Jurkat, Clone E6-1 (cell line): ENCODE measurements at regions not wholly inside any gene's neighbourhood (a gene's known extent, or its start where the extent isn't known, plus 50 kb on each side); places are given as distances from the start of the nearest gene placed in this dataset.
"Not testable (repeated sequence)": the region's sequence is repeated elsewhere in the genome, so short reads cannot be mapped to it uniquely, and the experiment has no call there.

Experiments
- DNase-seq: peaks from one replicate; pipeline ENCODE4 v3.0.0-alpha.2; 2011; ENCODE audit warnings: low read depth, low spot score
- H3K4me3 ChIP-seq: 2 replicates; pipeline ENCODE4 v1.5.1; 2011; ENCODE audit warnings: mild to moderate bottlenecking, low read length, control low read depth, moderate library complexity

DNA sequence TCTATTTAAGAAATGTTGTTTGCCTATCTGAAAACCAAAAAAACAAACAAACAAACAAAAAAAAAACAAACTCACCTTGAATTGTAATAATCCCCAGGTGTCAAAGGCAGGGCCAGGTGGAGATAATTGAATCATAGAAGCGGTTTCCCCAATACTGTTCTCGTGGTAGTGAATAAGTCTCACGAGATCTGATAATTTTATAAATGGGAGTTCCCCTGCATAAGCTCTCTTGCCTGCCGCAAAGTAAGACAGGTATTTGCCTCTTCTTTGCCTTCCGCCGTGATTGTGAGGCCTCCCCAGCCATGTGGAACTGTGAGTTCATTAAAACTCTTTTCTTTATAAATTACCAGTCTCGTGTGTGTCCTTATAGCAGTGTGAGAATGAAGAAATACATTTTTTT lies 1180.7 kb upstream of the CRIM1 start:
- no peak overlapping the region for H3K4me3 ChIP-seq
- DNase-seq: no peak

DNA sequence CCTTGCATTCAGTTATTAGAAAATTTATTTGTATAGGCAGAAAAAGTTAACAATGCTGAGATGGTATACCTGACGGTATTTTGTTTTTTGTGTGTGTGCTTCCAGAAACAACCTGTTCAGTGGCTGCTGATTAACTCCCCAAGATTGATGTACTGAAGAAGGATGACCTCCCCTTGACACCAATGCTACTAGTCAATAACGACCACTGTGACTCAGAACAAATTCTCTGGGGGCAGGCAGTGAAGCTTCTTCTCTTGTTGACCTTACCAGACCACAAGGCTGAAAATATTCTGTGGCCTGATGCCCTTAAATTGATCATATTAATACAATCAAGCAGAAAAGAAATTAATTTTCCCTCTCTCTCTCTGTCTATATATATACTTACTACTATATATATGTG lies 1182.9 kb upstream of the CRIM1 start:
- no peak overlapping the region for H3K4me3 ChIP-seq
- DNase-seq: no peak

DNA sequence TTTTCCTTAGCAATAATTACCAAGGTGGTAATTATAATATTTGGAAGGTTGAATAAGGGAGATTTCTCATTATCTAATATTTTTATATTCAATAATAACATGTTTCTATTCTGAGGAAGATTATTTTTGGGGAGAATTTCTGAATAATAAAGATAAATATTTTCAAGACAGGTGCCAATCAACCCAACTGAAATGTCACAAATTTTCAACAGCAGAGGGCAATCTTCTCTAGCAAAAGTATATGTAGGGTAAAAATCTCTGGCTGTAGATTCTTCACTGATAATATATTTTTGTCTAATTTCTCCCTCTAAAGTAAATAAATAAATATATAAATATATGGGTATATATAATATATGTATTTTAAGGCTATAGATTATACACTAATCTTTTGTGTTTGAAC lies 1187.2 kb upstream of the CRIM1 start:
- DNase-seq: no peak
- H3K4me3 ChIP-seq: no peak overlapping the region

DNA sequence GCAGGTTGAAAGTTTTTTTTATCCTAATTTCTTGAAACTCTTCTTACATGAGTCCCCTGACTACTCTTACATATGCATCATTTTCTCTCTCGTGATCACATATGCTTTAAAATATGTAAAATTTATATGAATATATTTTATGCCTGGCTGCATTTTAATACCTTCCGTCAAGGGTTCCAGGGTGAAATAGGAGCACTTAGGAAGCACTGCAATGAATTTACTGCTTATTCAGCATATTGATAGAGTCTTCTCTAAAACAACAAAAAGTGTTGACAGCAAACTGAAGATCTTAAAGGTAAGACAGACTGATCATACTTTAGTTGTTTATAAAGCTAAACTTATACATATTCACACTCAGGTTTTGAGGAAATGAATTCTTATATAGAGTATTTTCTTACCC lies 1191.6 kb upstream of the CRIM1 start:
- DNase-seq: no peak
- H3K4me3 ChIP-seq: no peak overlapping the region

DNA sequence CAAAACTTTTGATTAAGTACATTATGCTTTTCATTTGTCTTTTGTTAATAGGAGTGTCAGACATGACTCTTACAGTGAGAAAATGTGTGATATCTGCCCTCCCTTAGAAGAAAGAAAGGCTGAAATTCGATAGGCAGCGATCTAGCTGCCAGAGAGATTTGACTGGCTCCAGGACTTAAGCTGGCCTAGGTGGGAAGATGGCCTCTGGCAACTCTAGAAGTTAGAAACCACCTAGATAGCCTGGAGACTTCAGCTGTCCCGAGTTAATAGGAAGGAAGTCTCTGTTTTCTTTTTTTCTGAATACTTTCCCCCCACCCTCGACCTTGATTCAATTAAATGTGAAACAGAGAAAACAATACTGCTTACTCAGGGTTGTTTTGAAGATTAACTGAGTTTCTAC lies 1194.7 kb upstream of the CRIM1 start:
- no peak for DNase-seq
- H3K4me3 ChIP-seq: no peak overlapping the region

DNA sequence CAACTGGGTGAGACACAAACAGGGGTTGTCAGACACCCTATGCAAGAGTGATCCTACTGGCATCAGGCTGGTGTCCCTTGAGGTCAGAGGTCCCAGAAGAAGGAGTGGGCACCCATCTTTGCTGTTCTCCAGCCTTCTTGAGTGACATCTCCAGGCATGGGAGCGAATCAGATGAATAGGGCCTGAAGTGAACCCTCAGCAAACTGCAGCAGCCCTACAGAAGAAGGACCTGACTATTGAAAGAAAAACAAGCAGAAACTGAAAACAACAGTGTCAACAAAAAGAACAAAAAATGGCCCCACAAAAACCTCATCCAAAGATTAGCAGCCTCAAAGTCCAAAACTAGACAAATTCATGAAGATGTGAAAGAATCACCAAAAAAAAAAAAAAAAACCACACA lies 1229.7 kb upstream of the CRIM1 start:
- H3K4me3 ChIP-seq: no peak overlapping the region
- no peak for DNase-seq

DNA sequence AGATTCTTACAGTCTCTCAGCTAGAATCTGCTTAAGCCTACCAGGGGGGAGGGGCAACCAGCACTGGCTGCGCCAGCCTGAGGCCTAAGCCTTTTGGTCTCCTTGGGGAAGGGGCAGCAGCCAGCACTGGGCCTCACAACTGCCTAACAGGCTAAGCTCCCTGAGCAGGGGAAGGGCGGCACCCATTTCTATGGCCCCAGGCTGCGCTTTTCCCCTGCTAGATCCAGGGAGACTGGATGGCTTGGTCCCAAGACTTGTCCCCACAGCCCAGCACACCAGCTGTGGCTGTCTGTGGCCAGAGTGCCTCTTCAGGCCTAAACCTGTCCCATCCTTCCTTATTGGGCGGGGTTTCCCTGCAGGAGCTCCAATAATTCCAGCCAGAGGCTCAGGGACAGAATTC lies 1230.3 kb upstream of the CRIM1 start:
- DNase-seq: no peak
- H3K4me3 ChIP-seq: no peak overlapping the region

DNA sequence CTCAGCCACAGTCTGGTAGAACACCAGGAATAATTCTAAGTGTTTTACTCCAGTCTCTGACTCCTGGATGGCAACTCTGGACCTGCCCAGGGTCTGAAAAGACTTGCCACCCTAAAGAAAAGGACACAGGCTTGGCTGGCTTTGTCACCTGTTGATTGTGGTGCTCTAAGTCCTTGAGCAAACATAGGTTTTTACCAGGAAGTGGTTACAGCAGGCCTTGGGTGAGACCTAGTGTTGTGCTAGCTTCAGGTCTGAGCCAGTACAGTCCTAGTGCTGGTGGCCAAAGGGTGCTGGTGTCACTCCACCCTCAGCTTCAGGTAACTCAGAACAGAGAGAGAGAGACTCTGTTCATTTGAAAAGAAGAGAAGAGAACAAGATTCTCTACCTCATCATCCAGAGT lies 1239.4 kb upstream of the CRIM1 start:
- no peak for DNase-seq
- H3K4me3 ChIP-seq: no peak overlapping the region

DNA sequence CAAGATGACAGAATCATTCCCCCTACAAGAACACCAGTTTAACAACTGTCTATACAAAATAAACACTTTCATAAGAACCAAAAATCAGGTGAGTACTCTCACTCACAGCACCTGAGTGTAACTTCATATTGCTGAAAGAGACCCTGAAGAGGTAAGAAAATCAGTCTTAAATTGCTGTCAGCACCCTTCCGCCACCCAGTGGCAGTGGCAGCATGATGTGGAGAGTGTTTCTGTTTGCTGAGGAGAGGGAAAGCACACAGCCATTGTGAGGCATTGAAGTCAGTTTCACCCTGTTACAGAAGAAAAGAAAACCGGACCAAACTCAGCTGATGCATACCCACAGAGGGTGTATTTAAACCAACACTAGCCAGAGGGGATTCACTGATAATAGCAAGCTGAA lies 1240.8 kb upstream of the CRIM1 start:
- DNase-seq: no peak
- H3K4me3 ChIP-seq: no peak overlapping the region

DNA sequence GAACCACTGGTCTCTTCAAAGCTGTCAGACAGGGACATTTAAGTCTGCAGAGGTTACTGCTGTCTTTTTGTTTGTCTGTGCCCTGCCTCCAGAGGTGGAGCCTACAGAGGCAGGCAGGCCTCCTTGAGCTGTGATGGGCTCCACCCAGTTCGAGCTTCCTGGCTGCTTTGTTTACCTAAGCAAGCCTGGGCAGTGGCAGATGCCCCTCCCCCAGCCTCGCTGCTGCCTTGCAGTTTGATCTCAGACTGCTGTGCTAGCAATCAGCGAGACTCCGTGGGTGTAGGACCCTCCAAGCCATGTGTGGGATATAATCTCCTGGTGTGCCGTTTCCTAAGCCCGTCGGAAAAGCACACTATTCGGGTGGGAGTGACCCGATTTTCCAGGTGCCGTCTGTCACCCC lies 1243.2 kb upstream of the CRIM1 start:
- not testable (repeated sequence) for H3K4me3 ChIP-seq, DNase-seq

DNA sequence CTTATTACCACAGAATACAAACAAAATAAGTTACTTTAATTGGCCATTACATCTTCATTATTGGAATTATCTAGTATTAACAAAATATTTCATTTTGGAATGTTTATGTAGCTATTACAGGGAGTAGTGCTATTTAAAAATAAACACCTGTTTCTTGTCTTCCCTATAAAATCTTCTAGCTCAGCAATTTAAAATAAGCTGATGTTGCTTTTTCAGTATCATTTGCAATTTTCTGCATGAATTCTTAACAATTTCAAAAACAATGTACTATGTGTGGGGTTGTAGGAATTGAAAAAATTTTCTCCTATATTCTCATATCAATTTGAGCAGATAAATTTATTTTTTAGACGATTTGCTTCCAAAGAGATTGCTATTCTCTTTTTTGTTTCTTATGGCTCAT lies 1251.3 kb upstream of the CRIM1 start:
- H3K4me3 ChIP-seq: no peak overlapping the region
- no peak for DNase-seq

DNA sequence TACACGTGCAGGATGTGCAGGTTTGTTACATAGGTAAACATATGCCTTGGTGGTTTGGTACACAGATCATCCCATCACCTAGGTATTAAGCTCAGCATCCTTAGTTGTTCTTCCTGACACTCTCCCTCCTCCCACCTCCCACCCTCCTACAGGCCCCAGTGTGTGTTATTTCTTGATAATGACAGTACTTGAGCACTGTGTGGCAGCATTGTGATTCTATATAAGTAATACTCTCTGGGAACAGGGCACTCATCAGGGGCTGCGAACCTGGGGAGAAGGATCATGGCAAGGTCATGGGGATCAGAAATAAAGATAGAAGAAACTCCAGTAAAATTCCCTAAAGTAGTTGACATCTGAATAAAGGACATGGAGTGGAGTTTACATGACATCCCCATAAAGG lies 1256.2 kb upstream of the CRIM1 start:
- H3K4me3 ChIP-seq: no peak overlapping the region
- no peak for DNase-seq

DNA sequence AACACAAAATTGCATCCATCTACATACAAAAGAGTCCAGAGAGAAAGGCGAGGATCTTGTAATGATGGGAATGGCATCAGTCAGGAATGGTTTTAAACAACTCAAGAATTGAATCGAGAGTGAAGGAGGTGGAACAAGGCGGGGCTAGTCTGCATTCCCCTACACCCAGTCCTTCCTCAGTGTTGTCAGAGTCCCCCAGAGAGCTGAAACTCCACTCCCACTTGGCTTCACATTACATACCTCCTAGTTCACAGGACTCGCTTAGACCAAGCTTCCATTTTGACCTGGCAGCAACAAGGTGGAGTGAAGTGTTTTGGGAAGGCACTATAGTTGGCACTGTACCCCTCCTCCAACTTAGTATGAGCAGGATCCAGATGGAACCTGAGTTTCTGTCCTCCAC lies 1273.5 kb upstream of the CRIM1 start:
- no peak for DNase-seq
- H3K4me3 ChIP-seq: no peak overlapping the region

DNA sequence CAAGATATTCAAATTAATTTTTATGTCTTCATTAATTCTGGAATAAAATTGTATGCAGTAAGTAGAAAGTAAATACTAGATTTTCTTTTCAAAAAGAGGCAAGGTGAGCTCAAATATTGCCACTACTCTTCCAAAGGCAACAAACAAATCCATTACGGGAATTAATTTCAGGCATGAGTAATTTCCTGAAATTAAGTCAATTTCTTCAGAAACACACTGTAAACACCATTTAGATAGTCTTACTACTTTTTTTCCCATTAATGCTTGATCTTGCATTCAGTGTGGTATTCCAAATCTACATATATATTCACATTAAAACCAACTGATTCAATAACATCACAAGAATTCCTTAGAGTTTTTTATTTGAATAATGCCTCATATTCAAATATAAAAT lies 1274.0 kb upstream of the CRIM1 start:
- no peak overlapping the region for H3K4me3 ChIP-seq
- no peak for DNase-seq

DNA sequence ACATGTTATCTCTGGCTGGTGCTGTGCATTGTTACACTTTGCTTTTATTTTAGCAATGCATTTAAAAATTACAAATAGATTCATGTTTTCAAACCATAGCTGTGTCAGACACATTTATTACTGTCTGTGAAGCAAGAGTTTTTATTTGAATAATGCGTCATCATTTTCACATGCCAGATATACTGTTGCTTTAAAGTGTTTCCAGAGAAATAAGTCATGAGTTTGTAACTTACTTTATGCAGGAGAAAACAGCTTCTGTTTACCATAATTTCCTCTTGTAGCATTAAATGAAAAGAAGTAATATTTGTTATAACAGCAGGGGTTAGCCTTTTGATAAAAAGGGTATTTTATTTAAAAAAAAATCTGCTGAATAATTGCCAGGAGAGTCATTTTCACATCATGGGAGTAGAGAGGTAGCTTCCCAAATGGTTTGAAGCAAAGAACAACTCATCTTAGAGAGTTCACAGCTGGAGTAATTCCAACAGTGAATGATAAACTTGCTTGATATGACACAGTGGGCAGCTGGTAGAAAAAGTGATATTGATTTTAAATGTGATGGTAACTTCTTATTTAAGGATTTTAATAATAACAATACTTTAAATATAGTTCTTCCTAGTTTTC lies 1274.5 kb upstream of the CRIM1 start:
- DNase-seq: no peak
- H3K4me3 ChIP-seq: no peak overlapping the region

DNA sequence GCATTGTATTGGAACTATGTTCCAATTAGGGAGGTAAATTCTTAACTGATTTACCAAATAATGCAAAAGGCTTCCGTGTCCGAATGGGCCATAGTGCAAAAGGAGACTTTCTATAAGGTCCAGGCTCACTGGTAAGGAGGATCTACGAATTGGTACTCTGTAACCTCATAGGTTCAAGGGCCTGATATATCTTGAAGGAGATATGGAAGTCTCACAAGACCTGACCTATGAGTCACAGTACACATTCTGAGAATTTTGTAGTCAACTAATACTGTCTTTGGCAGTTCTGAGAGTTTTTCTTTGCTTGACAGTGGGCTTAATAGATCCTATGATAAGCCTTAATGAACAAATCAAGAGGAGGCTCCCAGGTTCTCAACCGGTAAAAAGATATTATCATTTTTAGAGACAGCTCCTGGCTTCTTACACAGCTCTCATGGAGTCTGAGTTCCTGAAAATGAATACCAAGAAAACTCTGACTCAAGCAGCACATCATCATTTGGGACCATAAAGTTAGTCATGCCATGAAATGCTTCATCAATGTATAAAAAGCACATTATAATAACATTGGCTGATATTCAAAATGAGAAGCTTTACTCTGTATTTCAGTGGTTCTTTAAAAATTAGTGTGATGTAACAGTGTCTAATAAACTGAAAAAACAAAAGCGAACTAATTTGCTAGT lies 1275.2 kb upstream of the CRIM1 start:
- no peak for DNase-seq
- no peak overlapping the region for H3K4me3 ChIP-seq

DNA sequence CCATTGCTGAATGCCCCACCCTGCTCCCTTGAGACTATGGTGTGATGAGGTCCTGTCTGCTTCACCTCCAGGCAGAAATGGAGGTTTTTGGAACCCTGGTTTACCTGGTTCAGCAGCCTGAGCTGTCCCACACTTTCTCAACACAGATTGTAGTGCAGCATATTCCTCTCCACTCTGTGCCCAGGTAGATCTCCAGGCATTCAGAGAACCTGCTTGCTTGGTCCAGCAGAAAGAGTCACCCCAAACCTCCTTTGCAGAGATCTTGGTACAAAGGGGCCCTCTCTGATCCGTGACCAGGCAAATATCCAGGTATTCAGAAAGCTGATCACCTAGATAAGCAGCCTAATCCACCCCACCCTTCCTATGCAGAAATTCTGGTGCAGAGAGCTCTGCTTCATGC lies 1288.2 kb upstream of the CRIM1 start:
- no peak for DNase-seq
- no peak overlapping the region for H3K4me3 ChIP-seq

DNA sequence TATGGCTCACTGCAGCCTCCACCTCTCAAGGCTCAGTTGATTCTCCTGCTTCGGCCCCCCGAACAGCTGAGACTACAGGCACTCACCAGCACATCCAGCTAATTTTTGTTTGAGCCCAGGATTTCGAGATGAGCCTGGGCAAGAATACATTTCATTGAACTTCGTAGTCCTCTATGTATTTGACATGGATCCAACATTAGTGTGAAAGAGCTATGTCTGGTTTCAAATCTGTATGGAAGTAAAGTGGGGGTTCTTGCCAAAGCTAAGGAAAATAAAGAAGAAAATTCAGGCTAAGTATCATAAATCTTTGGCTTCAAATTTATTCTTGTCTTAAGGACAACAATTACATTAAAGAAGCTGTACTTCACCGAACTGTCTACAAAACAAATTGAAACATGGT lies 1291.7 kb upstream of the CRIM1 start:
- DNase-seq: no peak
- no peak overlapping the region for H3K4me3 ChIP-seq

DNA sequence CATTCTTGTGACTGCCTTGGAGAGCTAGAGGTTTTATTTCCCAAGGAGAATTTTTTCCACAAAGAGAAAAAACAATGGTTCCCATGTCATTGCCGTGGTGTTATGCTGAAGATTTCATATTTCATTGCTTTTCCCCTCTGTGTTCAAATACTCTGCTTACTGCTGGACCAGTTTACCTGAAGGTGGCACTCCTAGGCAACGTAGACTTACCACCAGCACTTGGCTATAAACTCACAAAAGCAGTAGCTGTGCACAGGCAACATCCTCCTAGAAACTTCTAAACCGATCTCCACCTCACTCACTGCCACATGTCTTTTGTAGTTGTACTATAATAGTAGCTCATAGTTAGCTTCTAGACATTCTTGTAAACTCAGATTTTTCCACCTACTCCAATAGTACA lies 1319.7 kb upstream of the CRIM1 start:
- H3K4me3 ChIP-seq: no peak overlapping the region
- no peak for DNase-seq

DNA sequence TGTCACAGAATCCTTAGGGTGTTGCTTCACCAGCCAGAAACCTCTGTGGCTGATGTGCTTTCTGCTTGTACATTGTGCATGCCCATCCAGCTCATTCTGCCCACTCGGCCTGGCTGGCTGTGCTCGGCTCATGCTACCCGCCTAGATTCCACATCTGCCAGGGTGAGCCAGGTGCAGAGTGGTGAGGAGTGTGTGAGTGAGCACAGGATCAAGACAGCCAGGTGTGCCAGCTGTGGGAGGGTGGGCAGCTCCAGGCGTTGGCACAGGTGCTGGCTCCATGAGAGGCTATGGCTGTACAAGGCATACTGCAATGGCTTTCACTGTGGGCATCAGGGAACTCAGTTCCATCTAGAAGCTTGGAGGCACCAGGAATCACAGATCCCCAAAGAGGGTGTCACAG lies 1321.8 kb upstream of the CRIM1 start:
- H3K4me3 ChIP-seq: no peak overlapping the region
- no peak for DNase-seq

DNA sequence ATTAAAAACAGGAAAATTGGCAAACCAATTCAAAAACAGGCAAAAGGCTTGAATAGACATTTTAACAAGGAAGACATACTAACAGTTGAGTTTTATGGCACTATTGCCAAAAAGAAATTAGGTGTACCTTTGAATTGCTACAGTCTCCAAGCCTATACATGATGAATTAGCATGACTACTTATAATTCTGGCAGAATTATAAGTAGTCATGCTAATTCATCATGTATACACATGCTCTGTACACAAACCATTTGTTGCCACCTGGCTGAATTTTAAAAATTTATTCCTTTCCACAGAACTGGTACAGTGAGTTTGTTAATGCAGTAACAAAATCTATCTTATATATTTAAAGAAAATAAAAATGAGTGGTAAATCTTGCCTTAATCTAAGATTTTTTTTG lies 1332.0 kb upstream of the CRIM1 start:
- H3K4me3 ChIP-seq: no peak overlapping the region
- no peak for DNase-seq
